ENCODE measurements at regions not wholly inside any gene's neighbourhood (a gene's known extent, or its start where the extent isn't known, plus 50 kb on each side); places are given as distances from the start of the nearest gene placed in this dataset.

DNA sequence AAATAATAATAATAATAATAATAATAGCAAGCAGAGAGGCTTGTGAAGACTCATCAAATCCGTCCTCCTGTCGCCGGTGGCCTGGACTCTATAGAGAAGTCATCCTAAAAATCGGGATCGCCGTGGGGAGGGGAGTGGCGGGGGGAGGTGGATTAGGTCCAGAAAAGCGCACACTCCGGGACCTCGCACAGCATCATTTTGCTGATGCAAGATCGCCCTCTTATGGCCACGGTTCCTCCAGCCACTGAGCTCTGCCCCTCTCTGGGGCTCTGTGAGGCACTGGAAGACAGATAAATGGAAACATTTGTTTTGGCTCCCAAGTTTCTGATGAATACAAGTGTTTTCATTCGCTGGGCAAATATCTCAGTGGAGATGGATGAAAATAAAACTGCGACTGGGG is 612.0 kb downstream of the MATN1 start:
- H3K4me3 Mint-ChIP-seq (ENCODE audit: unreplicated experiment), result no peak overlapping the region
- no peak overlapping the region for H3K27ac Mint-ChIP-seq (ENCODE audit: unreplicated experiment)
- no peaks in the 10 kb centered on the region for H3K36me3 Mint-ChIP-seq (ENCODE audit: low read depth, unreplicated experiment)
- TF ChIP-seq, protein P1, sequence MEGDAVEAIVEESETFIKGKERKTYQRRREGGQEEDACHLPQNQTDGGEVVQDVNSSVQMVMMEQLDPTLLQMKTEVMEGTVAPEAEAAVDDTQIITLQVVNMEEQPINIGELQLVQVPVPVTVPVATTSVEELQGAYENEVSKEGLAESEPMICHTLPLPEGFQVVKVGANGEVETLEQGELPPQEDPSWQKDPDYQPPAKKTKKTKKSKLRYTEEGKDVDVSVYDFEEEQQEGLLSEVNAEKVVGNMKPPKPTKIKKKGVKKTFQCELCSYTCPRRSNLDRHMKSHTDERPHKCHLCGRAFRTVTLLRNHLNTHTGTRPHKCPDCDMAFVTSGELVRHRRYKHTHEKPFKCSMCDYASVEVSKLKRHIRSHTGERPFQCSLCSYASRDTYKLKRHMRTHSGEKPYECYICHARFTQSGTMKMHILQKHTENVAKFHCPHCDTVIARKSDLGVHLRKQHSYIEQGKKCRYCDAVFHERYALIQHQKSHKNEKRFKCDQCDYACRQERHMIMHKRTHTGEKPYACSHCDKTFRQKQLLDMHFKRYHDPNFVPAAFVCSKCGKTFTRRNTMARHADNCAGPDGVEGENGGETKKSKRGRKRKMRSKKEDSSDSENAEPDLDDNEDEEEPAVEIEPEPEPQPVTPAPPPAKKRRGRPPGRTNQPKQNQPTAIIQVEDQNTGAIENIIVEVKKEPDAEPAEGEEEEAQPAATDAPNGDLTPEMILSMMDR (IDR thresholded peaks at IDR 0.05; ENCODE audit: unreplicated experiment), result peak; percentile 14
- peak; percentile 66 for DNase-seq (ENCODE audit: low spot score)
- peaks cover 3% of the 10 kb centered on the region for H3K27me3 Mint-ChIP-seq (ENCODE audit: unreplicated experiment)
- H3K4me1 Mint-ChIP-seq (ENCODE audit: unreplicated experiment), result no peaks in the 10 kb centered on the region
- H3K9me3 Mint-ChIP-seq (ENCODE audit: unreplicated experiment), result no peaks in the 10 kb centered on the region

DNA sequence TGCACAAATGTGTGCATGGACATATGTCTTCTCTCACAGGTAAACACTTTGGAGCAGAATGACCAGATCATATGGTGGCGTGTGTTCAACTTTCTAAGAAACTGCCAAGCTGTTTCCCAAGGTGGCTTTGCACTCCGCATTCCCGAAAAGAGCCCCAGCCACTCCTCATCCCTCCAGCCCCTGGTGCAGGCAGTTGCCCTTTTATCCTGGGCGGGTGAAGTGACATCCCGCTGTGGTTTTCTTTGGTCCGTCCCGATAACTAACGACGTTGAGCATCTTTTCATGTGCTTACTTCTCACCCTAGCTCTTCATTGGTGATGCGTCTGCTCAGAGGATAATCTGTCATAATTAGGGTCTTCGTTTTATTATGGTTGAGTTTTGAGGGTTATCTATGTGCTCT is 612.5 kb downstream of the MATN1 start:
- TF ChIP-seq, protein P1 (IDR thresholded peaks at IDR 0.05; ENCODE audit: unreplicated experiment), result no peak
- DNase-seq (ENCODE audit: low spot score), result no peak

DNA sequence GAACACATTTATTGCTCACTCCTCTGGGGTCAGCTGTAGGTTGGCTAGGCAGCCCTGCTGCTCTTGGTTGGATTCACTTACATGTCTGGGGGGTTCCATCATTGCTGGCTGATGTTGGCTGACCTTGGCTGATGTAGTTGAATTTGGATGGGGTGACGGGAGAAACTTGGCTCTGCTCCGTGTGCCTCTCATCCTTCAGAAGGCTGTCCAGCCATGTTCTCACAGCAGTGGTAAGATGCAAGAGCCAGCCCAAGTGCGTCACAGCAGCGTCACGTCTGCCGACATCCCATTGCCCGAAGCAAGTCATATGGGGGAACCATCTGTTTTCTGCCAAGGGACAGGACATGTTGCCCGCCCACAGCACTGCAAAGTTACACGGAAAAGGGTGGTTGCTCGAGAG is 613.5 kb downstream of the MATN1 start:
- H3K4me3 Mint-ChIP-seq (ENCODE audit: unreplicated experiment), result no peak overlapping the region
- no peaks in the 10 kb centered on the region for H3K36me3 Mint-ChIP-seq (ENCODE audit: low read depth, unreplicated experiment)
- TF ChIP-seq, protein P1 (IDR thresholded peaks at IDR 0.05; ENCODE audit: unreplicated experiment), result no peak
- H3K4me1 Mint-ChIP-seq (ENCODE audit: unreplicated experiment), result no peaks in the 10 kb centered on the region
- DNase-seq (ENCODE audit: low spot score), result no peak
- H3K9me3 Mint-ChIP-seq (ENCODE audit: unreplicated experiment), result no peaks in the 10 kb centered on the region
- H3K27ac Mint-ChIP-seq (ENCODE audit: unreplicated experiment), result no peak overlapping the region
- peaks cover 4% of the 10 kb centered on the region for H3K27me3 Mint-ChIP-seq (ENCODE audit: unreplicated experiment)

More for the DNA sequence above, 612.5 kb downstream of the MATN1 start:
- no peaks in the 10 kb centered on the region for H3K4me1 Mint-ChIP-seq (ENCODE audit: unreplicated experiment)
- H3K27me3 Mint-ChIP-seq (ENCODE audit: unreplicated experiment), result peaks cover 4% of the 10 kb centered on the region
- H3K27ac Mint-ChIP-seq (ENCODE audit: unreplicated experiment), result no peak overlapping the region
- no peaks in the 10 kb centered on the region for H3K9me3 Mint-ChIP-seq (ENCODE audit: unreplicated experiment)
- H3K4me3 Mint-ChIP-seq (ENCODE audit: unreplicated experiment), result no peak overlapping the region
- H3K36me3 Mint-ChIP-seq (ENCODE audit: low read depth, unreplicated experiment), result no peaks in the 10 kb centered on the region

DNA sequence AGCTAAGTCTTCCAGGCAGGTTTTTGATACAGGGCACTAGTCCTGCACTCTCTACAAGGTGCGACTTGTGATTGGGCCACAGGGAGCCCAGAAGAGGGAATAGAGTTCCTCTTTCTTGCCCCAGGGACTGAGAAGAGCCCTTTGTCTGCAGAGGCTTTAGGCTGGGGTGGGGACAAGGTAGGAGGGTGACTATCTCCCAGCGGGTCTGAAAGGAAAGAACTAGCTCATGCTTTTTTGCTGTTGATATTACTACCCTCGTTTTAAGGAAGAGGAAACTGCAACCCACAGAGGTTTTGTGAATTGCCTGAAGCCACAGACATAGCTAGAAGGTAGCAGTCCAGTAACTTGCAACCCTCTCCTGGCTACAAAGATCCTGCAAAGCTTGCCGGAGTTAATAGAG is 615.2 kb downstream of the MATN1 start:
- Mint-ChIP-seq H3K27ac (ENCODE audit: unreplicated experiment) (no peak overlapping the region), H3K36me3 (ENCODE audit: low read depth, unreplicated experiment) (no peaks in the 10 kb centered on the region)

DNA sequence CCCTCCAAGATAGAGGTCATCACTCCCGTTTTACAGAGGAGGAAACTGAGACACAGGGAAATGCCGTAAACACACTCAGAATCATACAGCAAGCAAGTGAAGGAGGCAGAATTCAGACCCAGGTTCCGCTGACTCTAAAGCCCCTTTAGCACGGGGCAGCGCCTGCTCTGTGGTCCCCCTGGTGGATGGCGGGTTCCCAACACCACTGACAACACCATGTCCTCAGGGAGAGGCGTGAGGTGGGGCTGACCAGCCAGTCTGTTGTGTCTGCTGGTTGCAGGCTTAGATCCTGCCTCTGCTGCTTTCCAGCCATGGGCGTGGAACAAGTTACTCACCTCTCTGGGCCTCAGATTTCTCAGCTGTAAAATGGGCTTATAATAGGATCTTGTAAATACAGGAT is 617.3 kb downstream of the MATN1 start:
- DNase-seq (ENCODE audit: low spot score), result peak; percentile 78
- H3K4me3 Mint-ChIP-seq (ENCODE audit: unreplicated experiment), result no peak overlapping the region
- H3K36me3 Mint-ChIP-seq (ENCODE audit: low read depth, unreplicated experiment), result no peaks in the 10 kb centered on the region
- H3K4me1 Mint-ChIP-seq (ENCODE audit: unreplicated experiment), result no peaks in the 10 kb centered on the region
- H3K27me3 Mint-ChIP-seq (ENCODE audit: unreplicated experiment), result peaks cover 6% of the 10 kb centered on the region
- no peaks in the 10 kb centered on the region for H3K9me3 Mint-ChIP-seq (ENCODE audit: unreplicated experiment)
- TF ChIP-seq, protein P1 (IDR thresholded peaks at IDR 0.05; ENCODE audit: unreplicated experiment), result peak; percentile 65
- H3K27ac Mint-ChIP-seq (ENCODE audit: unreplicated experiment), result no peak overlapping the region

More for the DNA sequence above, 615.2 kb downstream of the MATN1 start:
- Mint-ChIP-seq H3K27me3 (ENCODE audit: unreplicated experiment) (peaks cover 6% of the 10 kb centered on the region), H3K4me1 (ENCODE audit: unreplicated experiment) (no peaks in the 10 kb centered on the region), H3K9me3 (ENCODE audit: unreplicated experiment) (no peaks in the 10 kb centered on the region), H3K4me3 (ENCODE audit: unreplicated experiment) (no peak overlapping the region)
- no peak for DNase-seq (ENCODE audit: low spot score)
- TF ChIP-seq, protein P1 (IDR thresholded peaks at IDR 0.05; ENCODE audit: unreplicated experiment), result no peak

All from endothelial cell (in vitro differentiated cells).